ENCODE measurements at regions not wholly inside any gene's neighbourhood (a gene's known extent, or its start where the extent isn't known, plus 50 kb on each side); places are given as distances from the start of the nearest gene placed in this dataset.
"Not testable (repeated sequence)": the region's sequence is repeated elsewhere in the genome, so short reads cannot be mapped to it uniquely, and the experiment has no call there.

- not testable (repeated sequence) for TF ChIP-seq CTCF (conservative IDR thresholded peaks at IDR 0.05 in 1 of 2, IDR thresholded peaks at IDR 0.05 in 1 of 2; ENCODE audit: extremely low read depth in 1 of 2, insufficient read depth in 1 of 2, low read depth in 1 of 2, low read length in 2 of 2); EZH2 (IDR thresholded peaks at IDR 0.05; ENCODE audit: borderline replicate concordance, low read length)
Measured at GRCh38 chr7:123321578-123321977, 121.8 kb upstream of the SLC13A1 start.
